AG09319 (cell line): ENCODE measurements at regions not wholly inside any gene's neighbourhood (a gene's known extent, or its start where the extent isn't known, plus 50 kb on each side); places are given as distances from the start of the nearest gene placed in this dataset.

ENCODE experiments used
- DNase-seq: peaks from one replicate; pipeline ENCODE4 v3.0.0-alpha.2; 2010; ENCODE audit warnings: low read depth; ENCODE audit errors: extremely low read depth
- CTCF ChIP-seq: IDR thresholded peaks from 2 replicates; pipeline ENCODE4 v1.5.1; 2011; ENCODE audit warnings: low read depth, mild to moderate bottlenecking, inconsistent platforms, low read length, moderate library complexity

- peak; percentile 27 for DNase-seq
- TF ChIP-seq CTCF = peak; percentile 87
These were observed 124.7 kb upstream of the C11orf58 start for GRCh38 chr11:16613512-16614381.

- DNase-seq = no peak
- no peak for TF ChIP-seq CTCF
These were observed 125.3 kb upstream of the C11orf58 start for GRCh38 chr11:16613262-16613511.

GRCh38 chr11:16612566-16613261 lies 125.7 kb upstream of the C11orf58 start:
- no peak for TF ChIP-seq CTCF
- DNase-seq = no peak

GRCh38 chr11:16611926-16612565 lies 126.4 kb upstream of the C11orf58 start:
- no peak for TF ChIP-seq CTCF
- DNase-seq = no peak

GRCh38 chr11:16611401-16611921 lies 127.0 kb upstream of the C11orf58 start:
- TF ChIP-seq CTCF = no peak
- DNase-seq = no peak

GRCh38 chr11:16610738-16611388 lies 127.6 kb upstream of the C11orf58 start:
- no peak for TF ChIP-seq CTCF
- no peak for DNase-seq
